Uterus (tissue), 3 donors: ENCODE measurements at regions not wholly inside any gene's neighbourhood (a gene's known extent, or its start where the extent isn't known, plus 50 kb on each side); places are given as distances from the start of the nearest gene placed in this dataset.

Experiments used
- DNase-seq, 2 donors: peaks; one replicate each; pipeline ENCODE4 v3.0.0-alpha.2; 2019 to 2020
- H3K27ac ChIP-seq, 2 donors: fragments of 200-600 bp; sonication (generic); 1 replicate in 1 of 2; 2 replicates in 1 of 2; pipeline ENCODE4 v1.5.1; 2016 to 2018
- H3K27me3 ChIP-seq, 2 donors: fragments of 200-600 bp; sonication (generic); one replicate each; pipeline ENCODE4 v1.5.1; 2018 to 2019; ENCODE audit warnings: control low read depth in 1 of 2
- H3K36me3 ChIP-seq, 2 donors: fragments of 200-600 bp; sonication (generic); one replicate each; pipeline ENCODE4 v1.5.1; 2019; ENCODE audit warnings: control low read depth in 1 of 2
- H3K4me1 ChIP-seq, 2 donors: fragments of 200-600 bp; sonication (generic); one replicate each; pipeline ENCODE4 v1.5.1; 2018 to 2019; ENCODE audit warnings: control low read depth in 1 of 2
- H3K4me3 ChIP-seq, 2 donors: fragments of 200-600 bp; sonication (generic); 1 replicate in 1 of 2; 2 replicates in 1 of 2; pipeline ENCODE4 v1.5.1; 2018 to 2019; ENCODE audit warnings: mild to moderate bottlenecking in 1 of 2
- H3K9me3 ChIP-seq, 2 donors: fragments of 200-600 bp; sonication (generic); one replicate each; pipeline ENCODE4 v1.5.1; 2019; ENCODE audit warnings: control low read depth in 1 of 2
- POLR2A ChIP-seq, 2 donors: fragments of 450-650 bp; IDR thresholded peaks; one replicate each; pipeline ENCODE4 v1.6.1; 2016; ENCODE audit warnings: antibody characterized with exemption in 2 of 2, mild to moderate bottlenecking in 1 of 2, moderate library complexity in 1 of 2
- intact Hi-C: fragments of 100-400 bp; cut with DNase I; formaldehyde crosslinking; loops from one replicate; pipeline ENCODE4 v1.15.1; 2023; ENCODE audit warnings: low total_unique reads
- TF ChIP-seq, protein P1 (sequence below), 4 experiments: fragments of 200-600 bp in 2 of 4; fragments of 450-650 bp in 2 of 4; sonication (generic) in 2 of 4; IDR thresholded peaks; one replicate each; pipeline ENCODE4 v1.5.1; 2016 to 2019; ENCODE audit warnings: antibody characterized with exemption in 4 of 4, mild to moderate bottlenecking in 2 of 4, moderate library complexity in 1 of 4
- donor health status: DM: yes; HTN: yes; CAD: no.

DNA sequence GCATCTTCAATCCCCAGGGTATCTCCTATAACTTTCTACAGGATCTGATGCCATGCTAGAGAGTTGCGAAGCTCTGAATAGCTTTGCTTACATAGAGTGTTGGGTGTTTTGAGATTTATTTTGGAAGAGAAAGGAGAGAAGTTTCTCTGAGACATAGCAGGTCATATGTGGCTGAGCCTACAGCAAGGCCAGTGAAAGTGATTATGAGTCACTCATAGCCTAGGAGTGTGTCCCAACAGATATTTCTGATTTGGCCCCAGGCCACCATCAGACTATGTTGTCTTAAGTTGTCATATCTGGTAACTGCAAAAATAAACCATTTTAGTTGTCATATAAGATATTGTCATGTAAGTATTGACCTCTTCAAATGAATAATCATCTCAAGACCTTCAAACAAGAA lies 132.0 kb upstream of the RAI14 start:
- no peaks in the 10 kb centered on the region for H3K9me3 ChIP-seq
- intact Hi-C loops: loop anchor here (5.0 to 10.0 kb wide), 2 partner anchors 131 to 373 kb away; partner anchors contain the start of gene RAI14
- no peaks in the 10 kb centered on the region for H3K4me1 ChIP-seq
- DNase-seq: no peak
- peak overlapping the region; percentile 54 to 65 for H3K27ac ChIP-seq
- TF ChIP-seq, protein P1, sequence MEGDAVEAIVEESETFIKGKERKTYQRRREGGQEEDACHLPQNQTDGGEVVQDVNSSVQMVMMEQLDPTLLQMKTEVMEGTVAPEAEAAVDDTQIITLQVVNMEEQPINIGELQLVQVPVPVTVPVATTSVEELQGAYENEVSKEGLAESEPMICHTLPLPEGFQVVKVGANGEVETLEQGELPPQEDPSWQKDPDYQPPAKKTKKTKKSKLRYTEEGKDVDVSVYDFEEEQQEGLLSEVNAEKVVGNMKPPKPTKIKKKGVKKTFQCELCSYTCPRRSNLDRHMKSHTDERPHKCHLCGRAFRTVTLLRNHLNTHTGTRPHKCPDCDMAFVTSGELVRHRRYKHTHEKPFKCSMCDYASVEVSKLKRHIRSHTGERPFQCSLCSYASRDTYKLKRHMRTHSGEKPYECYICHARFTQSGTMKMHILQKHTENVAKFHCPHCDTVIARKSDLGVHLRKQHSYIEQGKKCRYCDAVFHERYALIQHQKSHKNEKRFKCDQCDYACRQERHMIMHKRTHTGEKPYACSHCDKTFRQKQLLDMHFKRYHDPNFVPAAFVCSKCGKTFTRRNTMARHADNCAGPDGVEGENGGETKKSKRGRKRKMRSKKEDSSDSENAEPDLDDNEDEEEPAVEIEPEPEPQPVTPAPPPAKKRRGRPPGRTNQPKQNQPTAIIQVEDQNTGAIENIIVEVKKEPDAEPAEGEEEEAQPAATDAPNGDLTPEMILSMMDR (IDR thresholded peaks at IDR 0.05): no peak
- no peak for TF ChIP-seq POLR2A (IDR thresholded peaks at IDR 0.05)
- H3K36me3 ChIP-seq: no peaks in the 10 kb centered on the region
- H3K4me3 ChIP-seq: no peak overlapping the region
- H3K27me3 ChIP-seq: no peaks in the 10 kb centered on the region

DNA sequence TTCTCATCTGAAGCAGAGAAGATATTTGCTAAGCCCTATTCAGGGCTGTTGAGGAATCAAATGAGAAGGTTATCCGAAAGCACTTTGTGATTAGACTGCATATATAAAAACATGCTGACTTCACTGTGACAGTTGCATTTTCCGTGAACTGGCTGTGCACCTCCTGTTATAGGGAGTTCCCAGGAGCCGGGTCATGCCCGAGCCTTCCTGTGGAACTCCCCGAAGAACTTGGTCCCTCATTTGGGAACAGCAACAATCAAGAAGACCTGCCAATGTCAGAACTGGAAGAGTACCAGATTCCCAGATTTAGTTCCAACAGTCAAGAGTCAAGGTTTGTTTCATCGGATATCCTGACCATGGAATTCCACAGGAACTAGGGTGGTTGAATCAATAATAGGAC lies 130.4 kb upstream of the RAI14 start:
- Histone ChIP-seq H3K4me1 (no peaks in the 10 kb centered on the region), H3K36me3 (no peaks in the 10 kb centered on the region), H3K4me3 (no peak overlapping the region), H3K9me3 (no peaks in the 10 kb centered on the region), H3K27me3 (no peaks in the 10 kb centered on the region), H3K27ac (no peak overlapping the region)
- no peak for DNase-seq
- TF ChIP-seq POLR2A (IDR thresholded peaks at IDR 0.05): no peak
- TF ChIP-seq, protein P1 (IDR thresholded peaks at IDR 0.05): no peak
- intact Hi-C loops: loop anchor here (10.0 kb wide), 1 partner anchor 129 kb away; the partner anchor contains the start of gene RAI14

DNA sequence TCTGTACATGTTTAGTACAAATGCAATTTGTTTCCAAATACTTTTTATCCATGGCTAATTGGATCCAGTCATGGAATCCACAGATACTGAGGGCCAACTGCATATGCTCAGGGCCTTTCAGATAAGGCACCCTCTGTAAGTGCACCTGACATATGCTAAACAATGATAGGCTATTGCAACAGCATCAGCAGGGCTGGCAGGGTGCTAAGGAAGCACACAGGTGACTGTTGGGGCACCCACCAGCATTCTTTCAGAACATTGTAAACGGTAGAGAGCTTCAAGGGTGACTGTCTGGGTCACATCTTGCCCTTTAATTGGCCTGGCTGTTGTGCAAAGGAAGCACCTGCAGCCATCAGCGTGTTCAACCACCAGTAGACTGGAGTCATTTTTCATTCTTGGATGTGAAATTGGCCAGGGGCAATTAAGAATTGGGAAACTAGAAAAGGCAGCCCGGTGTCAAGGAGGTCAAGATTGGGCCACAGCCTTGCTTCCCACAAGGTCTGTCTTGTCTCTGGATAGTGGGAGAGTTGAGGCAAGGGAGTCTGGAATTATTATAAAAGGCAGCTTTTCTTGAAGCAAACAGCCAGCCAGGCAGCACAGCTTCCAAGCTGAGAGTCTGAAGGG lies 129.3 kb upstream of the RAI14 start:
- Histone ChIP-seq H3K9me3 (no peaks in the 10 kb centered on the region), H3K4me3 (no peak overlapping the region), H3K4me1 (no peaks in the 10 kb centered on the region), H3K27ac (no peak overlapping the region), H3K36me3 (no peaks in the 10 kb centered on the region), H3K27me3 (no peaks in the 10 kb centered on the region)
- intact Hi-C loops: loop anchor here (10.0 kb wide), 1 partner anchor 128 kb away; the partner anchor contains the start of gene RAI14
- DNase-seq: no peak
- TF ChIP-seq, protein P1 (IDR thresholded peaks at IDR 0.05): no peak
- TF ChIP-seq POLR2A (IDR thresholded peaks at IDR 0.05): no peak

DNA sequence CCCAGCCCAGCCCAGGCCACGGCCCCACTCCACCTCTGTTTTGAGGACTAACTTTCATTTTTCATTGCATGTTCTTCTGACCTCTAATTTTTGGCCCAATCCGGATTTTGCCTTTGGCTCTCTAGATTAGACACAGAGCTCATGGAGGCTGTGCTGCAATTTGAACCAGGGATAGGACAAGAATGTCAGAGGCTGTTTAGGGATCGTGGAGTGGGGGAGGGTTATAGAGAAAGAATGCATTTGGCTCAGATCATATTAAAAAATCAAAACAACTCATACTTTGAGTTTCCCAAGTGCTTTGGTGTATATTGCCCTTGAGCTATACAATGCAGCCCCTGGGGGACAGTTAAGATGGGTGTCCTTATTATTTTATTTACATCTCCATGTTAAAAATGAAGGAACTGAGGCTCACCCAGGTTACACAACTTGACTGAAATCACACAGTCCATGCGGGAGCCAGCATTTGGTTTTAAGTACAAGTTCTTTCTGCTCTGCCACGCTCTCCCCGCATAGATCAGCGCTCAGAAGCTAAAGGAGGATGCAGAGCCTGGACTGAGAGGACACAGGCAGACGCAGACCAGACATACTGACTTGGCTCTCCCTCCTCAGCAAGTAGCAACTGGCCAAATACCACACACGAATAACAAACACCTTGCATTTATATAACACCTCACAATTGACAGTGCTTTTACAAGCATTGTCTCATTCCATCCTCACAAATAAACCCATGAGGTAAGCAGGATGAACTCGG lies 126.4 kb upstream of the RAI14 start:
- intact Hi-C loops: loop anchor here (10.0 kb wide), 1 partner anchor 125 kb away; the partner anchor contains the start of gene RAI14
- H3K4me3 ChIP-seq: no peak overlapping the region
- no peaks in the 10 kb centered on the region for H3K27me3 ChIP-seq
- TF ChIP-seq POLR2A (IDR thresholded peaks at IDR 0.05): no peak
- TF ChIP-seq, protein P1 (IDR thresholded peaks at IDR 0.05): no peak
- no peaks in the 10 kb centered on the region for H3K36me3 ChIP-seq
- no peaks in the 10 kb centered on the region for H3K9me3 ChIP-seq
- peak overlapping the region in 1 of 2 donors; percentile 18 for H3K27ac ChIP-seq
- DNase-seq: no peak
- H3K4me1 ChIP-seq: no peaks in the 10 kb centered on the region

DNA sequence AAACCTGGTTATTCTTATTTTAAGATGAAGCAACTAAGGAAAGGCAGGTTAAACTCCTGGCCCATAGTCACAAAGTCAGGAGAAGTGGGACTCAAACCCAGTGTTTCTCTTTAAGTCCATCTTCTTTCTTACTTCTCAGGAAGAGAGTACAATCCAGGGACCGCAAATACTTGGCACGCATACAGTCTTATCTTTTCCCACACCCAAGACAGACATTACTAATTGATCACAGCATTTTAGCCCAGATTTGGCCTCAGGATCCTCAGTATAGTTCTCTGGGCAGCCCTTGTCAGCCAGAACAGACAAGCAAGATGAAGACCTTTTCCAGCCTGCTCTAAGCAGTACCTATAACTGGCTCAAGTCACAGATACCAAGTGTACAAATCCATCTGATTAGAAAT lies 125.5 kb upstream of the RAI14 start:
- H3K36me3 ChIP-seq: no peaks in the 10 kb centered on the region
- no peak overlapping the region for H3K4me3 ChIP-seq
- H3K4me1 ChIP-seq: no peaks in the 10 kb centered on the region
- intact Hi-C loops: no loop called here
- no peak for DNase-seq
- no peak overlapping the region for H3K27ac ChIP-seq
- no peaks in the 10 kb centered on the region for H3K9me3 ChIP-seq
- H3K27me3 ChIP-seq: no peaks in the 10 kb centered on the region
- TF ChIP-seq, protein P1 (IDR thresholded peaks at IDR 0.05): no peak
- TF ChIP-seq POLR2A (IDR thresholded peaks at IDR 0.05): no peak
